Mesodermal cell (in vitro differentiated cells): ENCODE measurements at regions not wholly inside any gene's neighbourhood (a gene's known extent, or its start where the extent isn't known, plus 50 kb on each side); places are given as distances from the start of the nearest gene placed in this dataset.

Experiments used
- H3K27ac ChIP-seq: 2 replicates; pipeline ENCODE4 v1.7.0; 2013; ENCODE audit warnings: mild to moderate bottlenecking, low read depth, low read length, moderate library complexity; ENCODE audit not compliant: severe bottlenecking
- H3K36me3 ChIP-seq: 2 replicates; pipeline ENCODE4 v1.7.1; 2013; ENCODE audit warnings: mild to moderate bottlenecking, low read length, moderate library complexity; ENCODE audit not compliant: control insufficient read depth, insufficient read depth
- H3K4me1 ChIP-seq: one replicate; pipeline ENCODE4 v1.7.1; 2013; ENCODE audit warnings: mild to moderate bottlenecking, low read length; ENCODE audit not compliant: insufficient read depth, control insufficient read depth, poor library complexity, severe bottlenecking
- H3K4me3 ChIP-seq: 2 replicates; pipeline ENCODE4 v1.7.0; 2013; ENCODE audit warnings: low read length, control low read depth, mild to moderate bottlenecking; ENCODE audit not compliant: insufficient read depth, poor library complexity, severe bottlenecking; ENCODE audit errors: extremely low read depth
- H3K9me3 ChIP-seq: 2 replicates; pipeline ENCODE4 v1.7.1; 2013; ENCODE audit warnings: mild to moderate bottlenecking, low read length, moderate library complexity; ENCODE audit not compliant: control insufficient read depth
- WGBS, 2 experiments: methylation state at CpG; one replicate each; pipeline ENCODE4 v1.1.5; 2013; ENCODE audit warnings: missing lambda C conversion rate in 2 of 2; ENCODE audit not compliant: insufficient coverage in 2 of 2; 5-methylcytosine and 5-hydroxymethylcytosine counted together

- H3K4me3 ChIP-seq = no peak overlapping the region
- 94 to 96% methylated on average over 3 of the region's 3 CpGs for WGBS, 2 experiments
- peaks cover 39% of the 10 kb centered on the region for H3K4me1 ChIP-seq
- no peak overlapping the region for H3K27ac ChIP-seq
- H3K36me3 ChIP-seq = no peaks in the 10 kb centered on the region
- no peaks in the 10 kb centered on the region for H3K9me3 ChIP-seq
Observed at GRCh38 chr9:129339539-129340157, 161.6 kb upstream of the IER5L start.

DNA sequence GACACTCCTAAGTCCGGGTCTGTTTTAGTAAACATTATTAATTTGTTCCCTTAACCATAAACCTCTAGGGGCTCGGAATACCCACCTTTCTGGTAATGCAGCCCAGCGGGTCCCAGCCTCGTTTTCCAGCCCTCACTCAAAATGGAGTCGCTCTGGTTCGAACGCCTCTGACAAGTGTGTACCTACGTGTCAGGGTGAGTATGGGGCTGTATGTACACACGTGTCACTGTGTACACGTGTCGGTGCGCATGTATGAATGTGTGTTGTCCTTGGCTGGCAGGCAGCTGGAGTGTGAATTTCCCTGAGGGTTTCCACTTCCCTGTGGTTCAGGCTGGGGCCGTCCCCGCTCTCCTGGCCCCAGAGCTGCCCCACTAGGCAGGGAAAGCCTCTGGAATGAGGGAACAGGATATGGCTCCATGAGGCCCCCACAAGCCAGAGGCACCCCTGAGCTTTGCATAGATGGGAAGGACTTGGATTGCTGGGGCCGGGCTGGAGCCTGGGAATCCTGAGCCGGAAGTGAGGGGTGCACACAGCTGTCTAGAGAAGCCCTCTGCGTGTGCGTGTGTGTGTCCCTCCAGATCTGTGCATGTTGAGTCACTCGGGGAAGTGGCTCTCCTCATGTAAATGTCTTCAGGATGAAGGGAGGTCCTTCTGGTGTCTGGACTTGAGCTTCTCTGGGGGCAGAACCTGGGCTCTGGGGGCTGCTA, 160.8 kb upstream of the IER5L start:
- Histone ChIP-seq H3K4me3 (no peak overlapping the region), H3K36me3 (no peaks in the 10 kb centered on the region), H3K4me1 (peaks cover 42% of the 10 kb centered on the region), H3K9me3 (no peaks in the 10 kb centered on the region), H3K27ac (peak overlapping the region; percentile 45)
- WGBS, 2 experiments = 84 to 90% methylated on average over 14 to 17 of the region's 19 CpGs

DNA sequence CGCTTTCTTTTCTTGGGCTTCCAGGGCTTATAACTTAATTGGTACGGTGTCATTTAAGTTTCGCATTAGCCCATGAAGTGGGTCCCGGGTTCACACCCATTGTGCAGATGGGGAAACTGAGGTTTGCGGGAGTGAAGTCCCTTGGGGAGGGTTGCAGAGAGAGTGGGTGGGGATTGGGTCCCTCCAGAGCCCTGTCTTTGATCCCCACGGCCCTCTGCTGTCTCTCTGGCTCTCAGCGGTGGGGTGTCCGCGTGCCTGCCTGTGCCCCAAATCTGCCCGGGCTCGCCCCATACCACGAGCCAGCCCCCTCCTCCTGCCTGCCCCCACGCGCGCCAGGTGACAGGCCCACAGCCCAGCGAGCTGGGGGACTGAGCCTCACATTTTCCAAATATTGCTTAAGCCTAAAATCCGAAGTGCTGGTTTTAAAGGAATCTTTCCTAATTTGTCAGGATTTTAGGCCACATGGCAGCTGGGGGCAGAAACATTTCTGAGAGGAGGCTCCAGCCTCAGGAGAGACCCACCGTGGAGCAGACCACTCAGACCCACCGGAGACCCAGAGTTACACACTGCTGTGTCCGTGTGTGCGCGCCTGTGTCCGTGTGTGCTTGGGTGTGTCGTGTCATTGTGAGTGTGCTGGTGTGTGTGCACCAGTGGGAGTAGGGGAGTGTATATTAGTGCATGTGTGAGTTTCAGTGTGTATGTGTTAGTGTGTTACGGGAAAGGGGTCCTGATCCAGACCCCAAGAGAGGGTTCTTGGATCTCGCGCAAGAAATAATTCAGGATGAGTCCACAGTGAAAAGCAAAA, 159.5 kb upstream of the IER5L start:
- H3K4me1 ChIP-seq = peaks cover 42% of the 10 kb centered on the region
- H3K27ac ChIP-seq = peak overlapping the region; percentile 50
- H3K36me3 ChIP-seq = no peaks in the 10 kb centered on the region
- H3K9me3 ChIP-seq = no peaks in the 10 kb centered on the region
- H3K4me3 ChIP-seq = peak overlapping the region; percentile 14
- 69 to 75% methylated on average over 15 to 24 of the region's 27 CpGs for WGBS, 2 experiments

GRCh38 chr9:129336601-129337331, 158.7 kb upstream of the IER5L start:
- Histone ChIP-seq H3K4me1 (peaks cover 42% of the 10 kb centered on the region), H3K9me3 (no peaks in the 10 kb centered on the region), H3K27ac (peak overlapping the region; percentile 50), H3K4me3 (peak overlapping the region; percentile 14), H3K36me3 (no peaks in the 10 kb centered on the region)
- 4 to 5% methylated on average over 44 to 51 of the region's 56 CpGs for WGBS, 2 experiments

DNA sequence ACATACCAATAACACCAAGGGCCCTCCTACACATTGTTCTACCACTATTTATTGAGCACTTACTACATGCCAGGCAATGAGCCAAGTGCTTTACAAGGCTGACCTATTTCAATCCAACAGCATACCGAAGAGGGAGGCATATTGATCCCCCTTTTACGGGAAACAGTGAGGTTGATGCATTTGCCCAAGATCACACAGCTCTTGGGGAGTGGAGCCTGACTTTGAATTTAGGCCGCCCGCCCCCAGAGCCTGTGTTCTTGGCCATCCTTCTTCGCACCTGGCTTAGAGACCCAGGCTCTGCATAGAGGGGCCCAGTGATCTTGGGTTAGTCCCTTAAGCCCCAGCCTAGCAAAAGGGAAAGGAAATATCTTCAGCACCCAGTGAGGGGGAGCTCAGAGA, 158.1 kb upstream of the IER5L start:
- peaks cover 1% of the 10 kb centered on the region for H3K9me3 ChIP-seq
- H3K27ac ChIP-seq = peak overlapping the region; percentile 50
- H3K4me3 ChIP-seq = no peak overlapping the region
- H3K36me3 ChIP-seq = no peaks in the 10 kb centered on the region
- WGBS, 2 experiments = 44 to 68% methylated on average over 2 to 5 of the region's 5 CpGs
- peaks cover 39% of the 10 kb centered on the region for H3K4me1 ChIP-seq

- Histone ChIP-seq H3K27ac (peak overlapping the region; percentile 33), H3K4me3 (no peak overlapping the region), H3K36me3 (no peaks in the 10 kb centered on the region), H3K9me3 (peaks cover 6% of the 10 kb centered on the region), H3K4me1 (peaks cover 35% of the 10 kb centered on the region)
- WGBS, 2 experiments = 53 to 65% methylated on average over 2 to 3 of the region's 7 CpGs
Observed at GRCh38 chr9:129335464-129336129, 157.5 kb upstream of the IER5L start.

DNA sequence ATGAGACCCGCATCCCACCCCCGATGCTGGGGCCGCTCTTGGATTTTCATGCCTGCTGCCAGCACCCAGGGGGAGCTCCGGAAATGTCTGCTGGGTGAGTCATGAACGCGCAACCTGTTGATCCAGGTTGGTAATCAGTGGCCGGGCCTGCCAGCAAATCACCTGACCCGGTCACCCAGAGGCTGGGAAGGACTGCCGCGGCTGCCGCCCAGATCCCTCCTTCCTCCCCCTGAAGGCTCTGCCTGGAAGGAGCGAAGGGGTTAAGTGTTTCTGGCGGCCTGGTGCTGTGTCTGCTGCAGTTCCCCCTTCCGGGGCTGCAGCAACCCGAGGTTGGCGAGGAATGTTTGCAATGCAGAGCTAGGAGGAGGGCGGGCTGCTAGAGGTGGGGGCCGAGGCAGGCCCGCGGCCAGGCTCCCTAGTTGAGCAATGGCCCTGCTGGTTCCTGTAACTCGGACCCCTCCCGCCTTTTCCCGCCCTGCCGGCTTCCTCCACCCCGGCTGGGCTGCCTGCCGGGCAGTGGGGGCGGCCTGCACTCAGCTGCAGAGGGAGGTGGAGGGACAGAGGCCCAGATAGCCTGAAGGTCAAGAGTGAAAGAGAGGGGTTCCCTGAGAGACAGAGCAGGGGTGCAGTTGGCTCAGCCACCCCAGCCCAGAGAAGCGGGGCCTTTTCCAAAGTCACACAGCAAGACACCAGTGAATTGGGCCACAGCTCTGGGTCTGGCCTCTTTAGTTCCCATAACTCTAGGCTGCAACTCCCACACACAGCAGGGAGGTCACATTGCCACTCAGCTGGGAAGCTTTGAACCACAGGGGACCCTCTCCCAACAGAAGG, 156.3 kb upstream of the IER5L start:
- H3K4me3 ChIP-seq = no peak overlapping the region
- peaks cover 34% of the 10 kb centered on the region for H3K4me1 ChIP-seq
- peak overlapping the region; percentile 89 for H3K27ac ChIP-seq
- H3K36me3 ChIP-seq = no peaks in the 10 kb centered on the region
- peaks cover 12% of the 10 kb centered on the region for H3K9me3 ChIP-seq
- 0 to 2% methylated on average over 14 to 21 of the region's 28 CpGs for WGBS, 2 experiments

DNA sequence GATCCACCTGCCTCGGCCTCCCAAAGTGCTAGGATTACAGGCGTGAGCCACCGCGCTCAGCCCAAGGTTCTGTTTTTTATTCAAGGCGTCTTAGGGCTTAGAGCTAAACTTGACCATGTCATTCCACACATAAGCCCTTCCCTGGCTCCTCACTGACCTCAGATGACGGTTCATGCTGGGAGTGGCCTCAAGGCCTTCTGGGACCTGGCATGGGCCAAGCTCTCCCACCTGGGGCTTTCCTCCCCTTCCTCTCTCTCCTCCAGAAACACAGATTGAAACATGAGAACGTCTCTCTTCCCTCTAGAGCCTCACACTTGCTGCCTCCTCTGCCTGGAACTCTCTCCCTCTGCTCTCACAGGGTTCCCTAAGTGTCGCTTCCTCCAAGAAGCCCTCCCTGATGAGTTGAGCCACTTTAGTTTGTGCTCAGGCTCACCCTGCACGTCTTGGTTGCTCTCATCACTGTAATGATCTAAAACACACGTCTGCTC, 155.6 kb upstream of the IER5L start:
- Histone ChIP-seq H3K9me3 (peaks cover 12% of the 10 kb centered on the region), H3K4me3 (no peak overlapping the region), H3K4me1 (peaks cover 27% of the 10 kb centered on the region), H3K36me3 (no peaks in the 10 kb centered on the region), H3K27ac (peak overlapping the region; percentile 89)
- WGBS, 2 experiments = 53 to 61% methylated on average over 10 of the region's 10 CpGs

DNA sequence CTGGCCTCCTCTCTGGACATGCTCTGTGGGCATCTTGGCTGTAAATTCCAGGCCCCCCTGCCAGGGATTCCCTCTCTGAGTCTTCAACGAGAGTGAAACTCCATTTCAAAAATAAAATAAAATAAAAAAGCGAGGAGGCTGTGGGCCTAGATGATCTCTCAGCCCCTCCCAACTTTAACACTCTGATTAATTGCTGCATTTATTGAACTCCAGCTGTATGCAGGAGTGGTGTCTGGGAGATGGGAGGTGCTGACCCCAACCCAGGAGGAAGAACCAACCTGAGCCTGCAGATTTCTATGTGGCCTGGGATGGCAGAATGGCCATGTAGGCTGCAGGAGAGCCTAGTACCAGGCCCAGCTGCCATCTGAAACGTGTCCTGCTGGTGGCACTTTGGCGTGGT, 154.5 kb upstream of the IER5L start:
- Histone ChIP-seq H3K36me3 (no peaks in the 10 kb centered on the region), H3K4me3 (no peak overlapping the region), H3K9me3 (peaks cover 12% of the 10 kb centered on the region), H3K27ac (no peak overlapping the region), H3K4me1 (peaks cover 25% of the 10 kb centered on the region)
- WGBS, 2 experiments = 93 to 100% methylated on average over 2 of the region's 4 CpGs
